ENCODE measurements at regions not wholly inside any gene's neighbourhood (a gene's known extent, or its start where the extent isn't known, plus 50 kb on each side); places are given as distances from the start of the nearest gene placed in this dataset.
A peak's percentile ranks its signal among the peaks of the same experiment; 100 is the strongest.
"Not testable (repeated sequence)": the region's sequence is repeated elsewhere in the genome, so short reads cannot be mapped to it uniquely, and the experiment has no call there.

GRCh38 chr2:228767196-228767595, 503.9 kb downstream of the PID1 start:
- no peak overlapping the region for H3K27ac ChIP-seq
- H3K4me1 ChIP-seq (replicated peaks in 1 of 2): peaks cover 4 to 24% of the 10 kb centered on the region in 2 donors
- in situ Hi-C loops (cut with MboI; ENCODE audit: low pct_unique_long_range_greater_than_20kb in 2 of 9, low sequenced_read_pairs in 9 of 9, unreplicated experiment in 9 of 9): no loop called here
- H3K4me3 ChIP-seq: no peak overlapping the region
- WGBS, 10 experiments: 17 to 100% (median 83%) methylated on average over 1 to 2 of the region's 2 CpGs; no CpG with 5 or more reads in 2 of the 10 experiments
- ATAC-seq (replicated peaks in 6 of 8): no peak

GRCh38 chr2:228763379-228763981, 507.6 kb downstream of the PID1 start:
- H3K4me3 ChIP-seq: no peak overlapping the region
- WGBS, 10 experiments: 0 to 59% (median 29%) methylated on average over 1 to 5 of the region's 5 CpGs; no CpG with 5 or more reads in 2 of the 10 experiments
- in situ Hi-C loops (cut with MboI; ENCODE audit: low pct_unique_long_range_greater_than_20kb in 2 of 9, low sequenced_read_pairs in 9 of 9, unreplicated experiment in 9 of 9): no loop called here

GRCh38 chr2:228762565-228762964, 508.5 kb downstream of the PID1 start:
- peaks cover 6 to 25% of the 10 kb centered on the region in 2 donors for H3K4me1 ChIP-seq (replicated peaks in 1 of 2)
- no peak overlapping the region for H3K4me3 ChIP-seq
- in situ Hi-C loops (cut with MboI; ENCODE audit: low pct_unique_long_range_greater_than_20kb in 2 of 9, low sequenced_read_pairs in 9 of 9, unreplicated experiment in 9 of 9): no loop called here
- peak overlapping the region; percentile 64 to 66 for H3K27ac ChIP-seq
- WGBS, 10 experiments: 41 to 100% (median 83%) methylated on average over 1 to 2 of the region's 2 CpGs; no CpG with 5 or more reads in 5 of the 10 experiments
- no peak for ATAC-seq (replicated peaks in 6 of 8)

More at GRCh38 chr2:228763379-228763981, 507.6 kb downstream of the PID1 start:
- peak in 5 of 8 experiments; percentile 44 to 93 (median 92) for ATAC-seq (replicated peaks in 6 of 8)
- peaks cover 6 to 25% of the 10 kb centered on the region in 2 donors for H3K4me1 ChIP-seq (replicated peaks in 1 of 2)
- peak overlapping the region in 1 of 2 donors; percentile 66 for H3K27ac ChIP-seq

- in situ Hi-C loops (cut with MboI; ENCODE audit: low pct_unique_long_range_greater_than_20kb in 2 of 9, low sequenced_read_pairs in 9 of 9, unreplicated experiment in 9 of 9); H3K27ac ChIP-seq; H3K4me3 ChIP-seq; ATAC-seq (replicated peaks in 6 of 8); H3K4me1 ChIP-seq (replicated peaks in 1 of 2): not testable (repeated sequence)
- 67 to 100% (median 97%) methylated on average over 1 to 6 of the region's 25 CpGs; no CpG with 5 or more reads in 5 of the 10 experiments for WGBS, 10 experiments
Observed at GRCh38 chr2:228755661-228756060, 515.4 kb downstream of the PID1 start.

GRCh38 chr2:228747483-228747882, 523.6 kb downstream of the PID1 start:
- Histone ChIP-seq H3K27ac (no peak overlapping the region), H3K4me1 (replicated peaks in 1 of 2) (no peaks in the 10 kb centered on the region), H3K4me3 (no peak overlapping the region)
- no peak for ATAC-seq (replicated peaks in 6 of 8)
- in situ Hi-C loops (cut with MboI; ENCODE audit: low pct_unique_long_range_greater_than_20kb in 2 of 9, low sequenced_read_pairs in 9 of 9, unreplicated experiment in 9 of 9): no loop called here
- WGBS, 10 experiments: 35 to 100% (median 86%) methylated on average over 1 to 5 of the region's 6 CpGs

- 55 to 86% (median 78%) methylated on average over 1 to 2 of the region's 2 CpGs for WGBS, 10 experiments
- ATAC-seq (replicated peaks in 6 of 8): no peak
- Histone ChIP-seq H3K4me1 (replicated peaks in 1 of 2) (no peaks in the 10 kb centered on the region), H3K27ac (no peak overlapping the region), H3K4me3 (no peak overlapping the region)
- in situ Hi-C loops (cut with MboI; ENCODE audit: low pct_unique_long_range_greater_than_20kb in 2 of 9, low sequenced_read_pairs in 9 of 9, unreplicated experiment in 9 of 9): no loop called here
Observed at GRCh38 chr2:228738671-228739380, 532.3 kb downstream of the PID1 start.

GRCh38 chr2:228735697-228736096, 535.4 kb downstream of the PID1 start:
- Histone ChIP-seq H3K4me3 (no peak overlapping the region), H3K4me1 (replicated peaks in 1 of 2) (no peaks in the 10 kb centered on the region), H3K27ac (no peak overlapping the region)
- in situ Hi-C loops (cut with MboI; ENCODE audit: low pct_unique_long_range_greater_than_20kb in 2 of 9, low sequenced_read_pairs in 9 of 9, unreplicated experiment in 9 of 9): no loop called here
- 52 to 100% (median 83%) methylated on average over 1 to 3 of the region's 3 CpGs; no CpG with 5 or more reads in 2 of the 10 experiments for WGBS, 10 experiments
- ATAC-seq (replicated peaks in 6 of 8): no peak

- H3K4me3 ChIP-seq: no peak overlapping the region
- no peak overlapping the region for H3K27ac ChIP-seq
- H3K4me1 ChIP-seq (replicated peaks in 1 of 2): no peaks in the 10 kb centered on the region
- in situ Hi-C loops (cut with MboI; ENCODE audit: low pct_unique_long_range_greater_than_20kb in 2 of 9, low sequenced_read_pairs in 9 of 9, unreplicated experiment in 9 of 9): no loop called here
- no peak for ATAC-seq (replicated peaks in 6 of 8)
Observed at GRCh38 chr2:228731517-228731916, 539.6 kb downstream of the PID1 start.

- in situ Hi-C loops (cut with MboI; ENCODE audit: low pct_unique_long_range_greater_than_20kb in 2 of 9, low sequenced_read_pairs in 9 of 9, unreplicated experiment in 9 of 9): no loop called here
- no peak for ATAC-seq (replicated peaks in 6 of 8)
- Histone ChIP-seq H3K4me3 (no peak overlapping the region), H3K4me1 (replicated peaks in 1 of 2) (no peaks in the 10 kb centered on the region), H3K27ac (no peak overlapping the region)
- 0 to 57% (median 40%) methylated on average over 1 to 5 of the region's 5 CpGs; no CpG with 5 or more reads in 2 of the 10 experiments for WGBS, 10 experiments
Observed at GRCh38 chr2:228728961-228729360, 542.1 kb downstream of the PID1 start.

- WGBS, 10 experiments: 17 to 100% (median 63%) methylated on average over 1 of the region's 1 CpG; no CpG with 5 or more reads in 5 of the 10 experiments
- in situ Hi-C loops (cut with MboI; ENCODE audit: low pct_unique_long_range_greater_than_20kb in 2 of 9, low sequenced_read_pairs in 9 of 9, unreplicated experiment in 9 of 9): no loop called here
- ATAC-seq (replicated peaks in 6 of 8): no peak
- no peak overlapping the region for H3K27ac ChIP-seq
- no peak overlapping the region for H3K4me3 ChIP-seq
- no peaks in the 10 kb centered on the region for H3K4me1 ChIP-seq (replicated peaks in 1 of 2)
Observed at GRCh38 chr2:228725031-228725430, 543.5 kb upstream of the SPHKAP start.

- WGBS, 10 experiments: 25 to 90% (median 78%) methylated on average over 1 of the region's 1 CpG; no CpG with 5 or more reads in 3 of the 10 experiments
- Histone ChIP-seq H3K27ac (no peak overlapping the region), H3K4me3 (no peak overlapping the region), H3K4me1 (replicated peaks in 1 of 2) (no peaks in the 10 kb centered on the region)
- no peak for ATAC-seq (replicated peaks in 6 of 8)
- in situ Hi-C loops (cut with MboI; ENCODE audit: low pct_unique_long_range_greater_than_20kb in 2 of 9, low sequenced_read_pairs in 9 of 9, unreplicated experiment in 9 of 9): no loop called here
Observed at GRCh38 chr2:228723599-228723998, 542.1 kb upstream of the SPHKAP start.

GRCh38 chr2:228722311-228722710, 540.8 kb upstream of the SPHKAP start:
- Histone ChIP-seq H3K4me3 (no peak overlapping the region), H3K27ac (no peak overlapping the region), H3K4me1 (replicated peaks in 1 of 2) (no peaks in the 10 kb centered on the region)
- ATAC-seq (replicated peaks in 6 of 8): no peak
- 0 to 60% (median 27%) methylated on average over 1 of the region's 1 CpG; no CpG with 5 or more reads in 2 of the 10 experiments for WGBS, 10 experiments
- in situ Hi-C loops (cut with MboI; ENCODE audit: low pct_unique_long_range_greater_than_20kb in 2 of 9, low sequenced_read_pairs in 9 of 9, unreplicated experiment in 9 of 9): no loop called here

GRCh38 chr2:228720895-228721294, 539.4 kb upstream of the SPHKAP start:
- in situ Hi-C loops (cut with MboI; ENCODE audit: low pct_unique_long_range_greater_than_20kb in 2 of 9, low sequenced_read_pairs in 9 of 9, unreplicated experiment in 9 of 9): no loop called here
- Histone ChIP-seq H3K27ac (no peak overlapping the region), H3K4me1 (replicated peaks in 1 of 2) (no peaks in the 10 kb centered on the region), H3K4me3 (no peak overlapping the region)
- 78 to 100% (median 100%) methylated on average over 1 of the region's 1 CpG; no CpG with 5 or more reads in 4 of the 10 experiments for WGBS, 10 experiments
- ATAC-seq (replicated peaks in 6 of 8): no peak

Data from motor neuron (in vitro differentiated cells).